ENCODE measurements at regions not wholly inside any gene's neighbourhood (a gene's known extent, or its start where the extent isn't known, plus 50 kb on each side); places are given as distances from the start of the nearest gene placed in this dataset.

DNA sequence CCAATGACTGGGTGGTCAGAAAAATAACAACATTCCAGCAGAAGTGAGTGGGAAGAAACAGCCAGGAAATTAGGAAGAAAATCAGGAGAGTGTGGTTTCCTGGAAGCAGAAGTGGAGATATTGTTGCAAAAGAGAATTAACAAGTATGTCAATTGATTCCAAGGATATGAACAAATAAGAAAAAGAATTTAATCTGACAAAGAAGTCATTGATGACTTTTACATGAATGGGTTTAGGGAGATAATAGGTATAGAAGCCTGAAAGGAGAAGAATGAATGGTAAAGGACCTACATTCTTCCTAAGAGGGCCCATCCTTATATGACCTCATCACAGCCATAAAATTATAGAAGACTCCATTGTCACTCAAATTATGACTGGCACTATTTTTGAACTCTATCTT, 1440.1 kb downstream of the OTOL1 start:
- FAIRE-seq (no peak), DNase-seq (ENCODE audit: low read depth in 1 of 2, low spot score in 1 of 2) (no peak), ATAC-seq (no peak)
- POLR2A ChIA-PET: no interaction called here
- Histone ChIP-seq H3K9me3 (no peaks in the 10 kb centered on the region), H3K4me1 (no peaks in the 10 kb centered on the region), H3K4me3 (no peak overlapping the region), H3K4me2 (no peak overlapping the region), H3K27ac (no peak overlapping the region)
- CTCF ChIA-PET: no interaction called here
- TF ChIP-seq MAZ (IDR thresholded peaks at IDR 0.05; ENCODE audit: borderline replicate concordance, low read depth, low read length) (no peak), ZFP36 (IDR thresholded peaks at IDR 0.05; ENCODE audit: borderline replicate concordance, partially characterized antibody) (no peak), ESRRA (IDR thresholded peaks at IDR 0.05; ENCODE audit: borderline replicate concordance, low read length) (no peak), HOXA7 (CRISPR knock-in tag; IDR thresholded peaks at IDR 0.05) (no peak), POLR2A (IDR thresholded peaks at IDR 0.05; ENCODE audit: low read length) (no peak), NPAS2 (CRISPR knock-in tag; IDR thresholded peaks at IDR 0.05; ENCODE audit: borderline replicate concordance) (no peak), FOSB (CRISPR knock-in tag; IDR thresholded peaks at IDR 0.05) (no peak), FOSL2 (IDR thresholded peaks at IDR 0.05) (no peak), FOSL2 (CRISPR knock-in tag; IDR thresholded peaks at IDR 0.05) (no peak)
- TF ChIP-seq, protein P1, sequence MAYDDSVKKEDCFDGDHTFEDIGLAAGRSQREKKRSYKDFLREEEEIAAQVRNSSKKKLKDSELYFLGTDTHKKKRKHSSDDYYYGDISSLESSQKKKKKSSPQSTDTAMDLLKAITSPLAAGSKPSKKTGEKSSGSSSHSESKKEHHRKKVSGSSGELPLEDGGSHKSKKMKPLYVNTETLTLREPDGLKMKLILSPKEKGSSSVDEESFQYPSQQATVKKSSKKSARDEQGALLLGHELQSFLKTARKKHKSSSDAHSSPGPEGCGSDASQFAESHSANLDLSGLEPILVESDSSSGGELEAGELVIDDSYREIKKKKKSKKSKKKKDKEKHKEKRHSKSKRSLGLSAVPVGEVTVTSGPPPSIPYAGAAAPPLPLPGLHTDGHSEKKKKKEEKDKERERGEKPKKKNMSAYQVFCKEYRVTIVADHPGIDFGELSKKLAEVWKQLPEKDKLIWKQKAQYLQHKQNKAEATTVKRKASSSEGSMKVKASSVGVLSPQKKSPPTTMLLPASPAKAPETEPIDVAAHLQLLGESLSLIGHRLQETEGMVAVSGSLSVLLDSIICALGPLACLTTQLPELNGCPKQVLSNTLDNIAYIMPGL (CRISPR knock-in tag; IDR thresholded peaks at IDR 0.05; ENCODE audit: borderline replicate concordance): no peak

DNA sequence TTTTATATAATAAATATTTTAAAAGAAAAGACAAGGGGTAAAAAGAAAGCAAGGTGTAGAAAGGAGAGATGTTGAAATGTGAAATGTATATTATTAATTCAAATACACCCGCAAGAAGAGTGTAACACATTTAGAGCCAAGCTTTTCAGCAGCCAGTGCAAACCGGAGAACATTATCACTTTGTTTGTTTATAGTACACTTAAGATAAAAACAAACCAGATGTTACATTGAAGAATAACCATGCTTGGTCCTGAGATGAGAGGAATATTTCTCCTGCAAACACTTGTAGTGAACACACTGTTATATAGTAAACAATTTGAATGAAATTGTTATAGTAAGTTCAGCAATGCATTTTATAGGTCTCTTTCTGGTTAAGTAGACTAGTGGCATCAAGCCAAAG, 1441.5 kb downstream of the OTOL1 start:
- ATAC-seq (no peak), DNase-seq (ENCODE audit: low read depth in 1 of 2, low spot score in 1 of 2) (no peak), FAIRE-seq (no peak)
- ChIA-PET POLR2A (no interaction called here), CTCF (no interaction called here)
- Histone ChIP-seq H3K4me1 (no peaks in the 10 kb centered on the region), H3K27ac (no peak overlapping the region), H3K4me3 (no peak overlapping the region), H3K4me2 (no peak overlapping the region), H3K9me3 (no peaks in the 10 kb centered on the region)
- 73% methylated on average over 2 of the region's 2 CpGs for WGBS (ENCODE audit: missing lambda C conversion rate)
- TF ChIP-seq, protein P2, sequence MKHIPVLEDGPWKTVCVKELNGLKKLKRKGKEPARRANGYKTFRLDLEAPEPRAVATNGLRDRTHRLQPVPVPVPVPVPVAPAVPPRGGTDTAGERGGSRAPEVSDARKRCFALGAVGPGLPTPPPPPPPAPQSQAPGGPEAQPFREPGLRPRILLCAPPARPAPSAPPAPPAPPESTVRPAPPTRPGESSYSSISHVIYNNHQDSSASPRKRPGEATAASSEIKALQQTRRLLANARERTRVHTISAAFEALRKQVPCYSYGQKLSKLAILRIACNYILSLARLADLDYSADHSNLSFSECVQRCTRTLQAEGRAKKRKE (CRISPR knock-in tag; IDR thresholded peaks at IDR 0.05; ENCODE audit: low read depth): no peak
- TF ChIP-seq, protein P3, sequence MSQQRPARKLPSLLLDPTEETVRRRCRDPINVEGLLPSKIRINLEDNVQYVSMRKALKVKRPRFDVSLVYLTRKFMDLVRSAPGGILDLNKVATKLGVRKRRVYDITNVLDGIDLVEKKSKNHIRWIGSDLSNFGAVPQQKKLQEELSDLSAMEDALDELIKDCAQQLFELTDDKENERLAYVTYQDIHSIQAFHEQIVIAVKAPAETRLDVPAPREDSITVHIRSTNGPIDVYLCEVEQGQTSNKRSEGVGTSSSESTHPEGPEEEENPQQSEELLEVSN (IDR thresholded peaks at IDR 0.05; ENCODE audit: borderline replicate concordance, low read depth): no peak
- no peak for TF ChIP-seq TFCP2L1 (CRISPR knock-in tag; IDR thresholded peaks at IDR 0.05)

DNA sequence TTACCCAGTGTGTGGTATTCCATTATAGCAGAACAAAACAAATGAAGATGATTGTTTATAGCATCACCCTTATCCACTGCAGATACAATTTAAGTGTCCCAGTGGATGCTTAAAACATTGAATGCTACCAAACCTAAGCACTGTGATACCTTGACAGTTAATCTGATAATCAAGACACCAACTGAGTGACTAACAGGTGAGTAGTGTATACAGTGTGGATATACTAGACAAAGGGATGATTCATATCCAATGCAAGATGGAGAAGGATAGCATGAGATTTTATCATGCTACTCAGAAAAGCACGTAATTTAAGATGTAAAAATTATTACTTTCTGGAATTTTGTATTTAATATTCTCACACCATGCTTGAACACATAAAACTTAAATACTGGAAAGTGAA, 1449.0 kb downstream of the OTOL1 start:
- TF ChIP-seq FOSB (CRISPR knock-in tag; IDR thresholded peaks at IDR 0.05): no peak
- no peak for TF ChIP-seq POLR2A (IDR thresholded peaks at IDR 0.05; ENCODE audit: low read length)
- no peak for TF ChIP-seq HDAC2 (IDR thresholded peaks at IDR 0.05)
- TF ChIP-seq RARB (CRISPR knock-in tag; IDR thresholded peaks at IDR 0.05): no peak
- TF ChIP-seq, protein P4, sequence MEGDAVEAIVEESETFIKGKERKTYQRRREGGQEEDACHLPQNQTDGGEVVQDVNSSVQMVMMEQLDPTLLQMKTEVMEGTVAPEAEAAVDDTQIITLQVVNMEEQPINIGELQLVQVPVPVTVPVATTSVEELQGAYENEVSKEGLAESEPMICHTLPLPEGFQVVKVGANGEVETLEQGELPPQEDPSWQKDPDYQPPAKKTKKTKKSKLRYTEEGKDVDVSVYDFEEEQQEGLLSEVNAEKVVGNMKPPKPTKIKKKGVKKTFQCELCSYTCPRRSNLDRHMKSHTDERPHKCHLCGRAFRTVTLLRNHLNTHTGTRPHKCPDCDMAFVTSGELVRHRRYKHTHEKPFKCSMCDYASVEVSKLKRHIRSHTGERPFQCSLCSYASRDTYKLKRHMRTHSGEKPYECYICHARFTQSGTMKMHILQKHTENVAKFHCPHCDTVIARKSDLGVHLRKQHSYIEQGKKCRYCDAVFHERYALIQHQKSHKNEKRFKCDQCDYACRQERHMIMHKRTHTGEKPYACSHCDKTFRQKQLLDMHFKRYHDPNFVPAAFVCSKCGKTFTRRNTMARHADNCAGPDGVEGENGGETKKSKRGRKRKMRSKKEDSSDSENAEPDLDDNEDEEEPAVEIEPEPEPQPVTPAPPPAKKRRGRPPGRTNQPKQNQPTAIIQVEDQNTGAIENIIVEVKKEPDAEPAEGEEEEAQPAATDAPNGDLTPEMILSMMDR (IDR thresholded peaks at IDR 0.05): no peak
- no peak for TF ChIP-seq KDM1A (IDR thresholded peaks at IDR 0.05; ENCODE audit: low read depth)
- TF ChIP-seq SMC3 (IDR thresholded peaks at IDR 0.05): no peak
- TF ChIP-seq EHF (CRISPR knock-in tag; IDR thresholded peaks at IDR 0.05): no peak
- TF ChIP-seq TFCP2L1 (CRISPR knock-in tag; IDR thresholded peaks at IDR 0.05): no peak
- TF ChIP-seq, protein P2 (CRISPR knock-in tag; IDR thresholded peaks at IDR 0.05; ENCODE audit: low read depth): no peak
- TF ChIP-seq RFX5 (IDR thresholded peaks at IDR 0.05): no peak
- no peak for TF ChIP-seq TP53 (CRISPR knock-in tag; IDR thresholded peaks at IDR 0.05)
- no peak for FAIRE-seq
- CTCF ChIA-PET: no interaction called here
- POLR2A ChIA-PET: no interaction called here
- no peak overlapping the region for H3K4me3 ChIP-seq
- H3K4me2 ChIP-seq: no peak overlapping the region
- DNase-seq (ENCODE audit: low read depth in 1 of 2, low spot score in 1 of 2): no peak
- no peaks in the 10 kb centered on the region for H3K4me1 ChIP-seq
- WGBS (ENCODE audit: missing lambda C conversion rate): 0% methylated on average over 1 of the region's 1 CpG
- no peaks in the 10 kb centered on the region for H3K9me3 ChIP-seq
- ATAC-seq: no peak
- H3K27ac ChIP-seq: no peak overlapping the region

Data from A549 (cell line).